ENCODE measurements at regions not wholly inside any gene's neighbourhood (a gene's known extent, or its start where the extent isn't known, plus 50 kb on each side); places are given as distances from the start of the nearest gene placed in this dataset.

DNA sequence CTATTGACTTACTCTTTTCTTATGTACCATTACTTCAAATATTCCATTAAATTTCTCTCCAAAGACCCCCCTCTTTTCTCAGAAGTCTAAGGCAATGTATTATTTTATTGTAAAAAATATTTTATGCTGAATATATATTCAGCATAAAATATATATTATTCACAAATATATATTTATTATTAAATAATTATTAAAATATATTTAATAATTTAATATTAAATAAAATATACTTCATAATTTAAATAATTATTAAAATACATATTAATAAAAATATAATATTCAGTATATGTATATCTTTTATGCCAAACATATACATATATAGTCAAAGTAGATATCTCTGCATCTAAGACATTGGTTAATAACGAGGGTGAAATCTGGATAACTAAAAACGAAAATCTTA lies 418.4 kb downstream of the GASK1B start:
- H3K27me3 ChIP-seq, result no peaks in the 10 kb centered on the region
- intact Hi-C loops (cut with DNase I), result no loop called here
- no peak overlapping the region for H3K4me3 ChIP-seq

DNA sequence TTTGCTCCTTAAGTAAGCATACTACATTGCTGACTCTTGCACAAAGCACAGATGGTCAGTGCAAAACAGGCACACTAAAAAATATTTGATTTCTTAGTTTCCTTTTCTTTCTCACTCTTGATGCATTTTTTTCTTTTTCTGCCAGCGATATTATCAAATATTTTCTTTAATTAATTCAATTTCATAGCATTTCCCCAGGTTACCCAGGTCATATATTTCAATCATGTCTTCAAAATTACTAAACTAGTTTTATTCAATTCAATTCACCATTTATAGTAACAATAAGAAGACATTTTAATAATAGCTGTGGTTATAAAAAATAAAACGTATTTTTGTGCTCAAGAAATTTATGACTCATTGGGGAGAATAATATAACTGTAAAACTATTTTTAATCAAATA lies 421.2 kb downstream of the GASK1B start:
- ATAC-seq, result no peak
- H3K27ac ChIP-seq, result no peak overlapping the region
- no peaks in the 10 kb centered on the region for H3K9me3 ChIP-seq
- no peaks in the 10 kb centered on the region for H3K36me3 ChIP-seq
- DNase-seq, result no peak
- H3K27me3 ChIP-seq, result no peaks in the 10 kb centered on the region
- no peaks in the 10 kb centered on the region for H3K4me1 ChIP-seq
- intact Hi-C loops (cut with DNase I), result no loop called here
- no peak overlapping the region for H3K4me3 ChIP-seq
- TF ChIP-seq, protein P1, sequence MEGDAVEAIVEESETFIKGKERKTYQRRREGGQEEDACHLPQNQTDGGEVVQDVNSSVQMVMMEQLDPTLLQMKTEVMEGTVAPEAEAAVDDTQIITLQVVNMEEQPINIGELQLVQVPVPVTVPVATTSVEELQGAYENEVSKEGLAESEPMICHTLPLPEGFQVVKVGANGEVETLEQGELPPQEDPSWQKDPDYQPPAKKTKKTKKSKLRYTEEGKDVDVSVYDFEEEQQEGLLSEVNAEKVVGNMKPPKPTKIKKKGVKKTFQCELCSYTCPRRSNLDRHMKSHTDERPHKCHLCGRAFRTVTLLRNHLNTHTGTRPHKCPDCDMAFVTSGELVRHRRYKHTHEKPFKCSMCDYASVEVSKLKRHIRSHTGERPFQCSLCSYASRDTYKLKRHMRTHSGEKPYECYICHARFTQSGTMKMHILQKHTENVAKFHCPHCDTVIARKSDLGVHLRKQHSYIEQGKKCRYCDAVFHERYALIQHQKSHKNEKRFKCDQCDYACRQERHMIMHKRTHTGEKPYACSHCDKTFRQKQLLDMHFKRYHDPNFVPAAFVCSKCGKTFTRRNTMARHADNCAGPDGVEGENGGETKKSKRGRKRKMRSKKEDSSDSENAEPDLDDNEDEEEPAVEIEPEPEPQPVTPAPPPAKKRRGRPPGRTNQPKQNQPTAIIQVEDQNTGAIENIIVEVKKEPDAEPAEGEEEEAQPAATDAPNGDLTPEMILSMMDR (IDR thresholded peaks at IDR 0.05), result no peak

More for the DNA sequence above, 418.4 kb downstream of the GASK1B start:
- H3K27ac ChIP-seq, result no peak overlapping the region
- H3K36me3 ChIP-seq, result no peaks in the 10 kb centered on the region
- DNase-seq (no peak), ATAC-seq (no peak)
- TF ChIP-seq, protein P1 (IDR thresholded peaks at IDR 0.05), result no peak
- no peaks in the 10 kb centered on the region for H3K9me3 ChIP-seq
- H3K4me1 ChIP-seq, result no peaks in the 10 kb centered on the region

DNA sequence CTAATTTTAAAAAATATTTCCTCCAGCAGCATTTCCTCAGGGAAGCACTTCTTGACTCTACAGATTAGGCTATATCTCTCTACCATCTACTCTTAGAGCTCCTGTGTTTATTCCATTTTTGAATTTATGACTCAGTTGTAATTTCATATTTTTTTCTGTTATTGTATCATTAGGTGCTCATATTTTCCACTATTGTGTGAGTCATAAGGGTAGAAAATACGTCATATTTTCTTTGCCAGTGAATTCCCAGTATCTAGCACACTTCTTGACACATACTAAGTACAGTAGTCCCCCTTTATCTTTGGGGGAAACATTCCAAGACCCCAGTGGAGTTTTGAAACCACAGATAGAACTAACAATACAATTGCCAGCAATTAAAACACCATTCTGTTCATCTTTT lies 431.2 kb downstream of the GASK1B start:
- intact Hi-C loops (cut with DNase I), result no loop called here
- no peaks in the 10 kb centered on the region for H3K27me3 ChIP-seq
- H3K4me3 ChIP-seq, result no peak overlapping the region
- H3K9me3 ChIP-seq, result no peaks in the 10 kb centered on the region
- no peaks in the 10 kb centered on the region for H3K4me1 ChIP-seq
- ATAC-seq, result no peak
- TF ChIP-seq, protein P1 (IDR thresholded peaks at IDR 0.05), result no peak
- no peaks in the 10 kb centered on the region for H3K36me3 ChIP-seq
- H3K27ac ChIP-seq, result no peak overlapping the region
- no peak for DNase-seq

DNA sequence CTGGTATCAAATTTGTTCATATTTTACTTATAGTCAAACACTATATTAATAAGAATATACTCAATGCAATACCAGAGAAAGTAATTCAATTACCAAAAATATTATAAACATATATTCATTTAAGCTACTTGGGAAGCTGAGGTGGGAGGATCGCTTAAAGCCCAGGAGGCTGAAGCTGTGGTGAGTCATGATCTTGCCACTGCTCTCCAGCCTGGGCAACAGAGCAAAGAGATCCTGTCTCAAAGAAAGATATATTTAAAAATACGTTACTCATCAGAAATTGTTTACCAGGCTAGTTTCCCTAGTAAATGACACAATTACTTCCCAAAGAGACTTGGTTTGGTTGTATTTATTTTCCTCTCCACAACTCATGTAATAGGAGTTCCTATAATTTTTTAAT lies 433.6 kb downstream of the GASK1B start:
- Histone ChIP-seq H3K4me3 (no peak overlapping the region), H3K27me3 (no peaks in the 10 kb centered on the region), H3K27ac (no peak overlapping the region), H3K9me3 (no peaks in the 10 kb centered on the region), H3K36me3 (no peaks in the 10 kb centered on the region), H3K4me1 (no peaks in the 10 kb centered on the region)
- intact Hi-C loops (cut with DNase I), result no loop called here
- TF ChIP-seq, protein P1 (IDR thresholded peaks at IDR 0.05), result no peak
- DNase-seq (no peak), ATAC-seq (no peak)

DNA sequence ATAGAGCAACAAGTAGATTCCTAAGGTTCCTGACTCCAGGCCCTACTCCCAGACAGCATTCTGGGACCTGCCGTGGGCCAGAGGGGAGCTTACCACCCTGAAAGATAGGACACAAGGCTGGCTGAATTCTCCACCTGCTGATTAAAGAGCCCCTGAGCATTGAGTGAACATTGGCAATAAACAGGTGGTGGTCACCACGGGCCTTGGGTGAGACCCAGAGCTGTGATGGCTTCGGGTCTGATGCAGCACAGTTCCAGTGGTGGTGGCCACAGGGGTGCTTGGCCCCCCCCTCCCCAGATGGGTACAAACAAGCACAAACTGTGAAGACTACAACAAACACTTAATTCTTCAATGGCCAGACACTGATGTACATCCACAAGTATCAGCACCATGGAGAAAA lies 444.6 kb downstream of the GASK1B start:
- no peaks in the 10 kb centered on the region for H3K36me3 ChIP-seq
- ATAC-seq, result no peak
- no peaks in the 10 kb centered on the region for H3K27me3 ChIP-seq
- intact Hi-C loops (cut with DNase I), result no loop called here
- TF ChIP-seq, protein P1 (IDR thresholded peaks at IDR 0.05), result no peak
- H3K4me1 ChIP-seq, result no peaks in the 10 kb centered on the region
- no peak overlapping the region for H3K27ac ChIP-seq
- H3K4me3 ChIP-seq, result no peak overlapping the region
- no peaks in the 10 kb centered on the region for H3K9me3 ChIP-seq
- DNase-seq, result no peak

DNA sequence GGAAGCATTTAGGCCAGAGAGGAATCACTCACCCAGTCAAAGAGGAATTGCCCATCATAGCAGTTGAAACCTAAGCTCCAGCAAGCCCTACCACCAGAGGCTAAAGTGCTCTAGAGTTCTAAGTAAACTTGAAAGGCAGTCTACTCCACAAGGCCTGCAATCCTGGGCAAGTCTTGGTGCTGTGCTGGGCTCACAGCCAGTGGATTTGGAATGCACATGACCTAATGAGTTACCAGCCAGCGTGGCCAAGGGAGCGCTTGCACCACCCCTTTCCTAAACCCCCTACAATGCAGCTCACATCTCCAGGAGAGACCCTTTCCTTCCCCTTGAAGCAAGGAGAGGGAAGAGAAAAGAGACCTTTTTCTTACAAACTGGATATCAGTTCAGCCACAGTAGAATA lies 445.7 kb downstream of the GASK1B start:
- no peak for DNase-seq
- intact Hi-C loops (cut with DNase I), result no loop called here
- H3K36me3 ChIP-seq, result no peaks in the 10 kb centered on the region
- TF ChIP-seq, protein P1 (IDR thresholded peaks at IDR 0.05), result no peak
- no peaks in the 10 kb centered on the region for H3K27me3 ChIP-seq
- no peaks in the 10 kb centered on the region for H3K4me1 ChIP-seq
- no peaks in the 10 kb centered on the region for H3K9me3 ChIP-seq
- ATAC-seq, result peak; percentile 53
- H3K4me3 ChIP-seq, result no peak overlapping the region
- H3K27ac ChIP-seq, result no peak overlapping the region
